ENCODE measurements at regions not wholly inside any gene's neighbourhood (a gene's known extent, or its start where the extent isn't known, plus 50 kb on each side); places are given as distances from the start of the nearest gene placed in this dataset.
"Not testable (repeated sequence)": the region's sequence is repeated elsewhere in the genome, so short reads cannot be mapped to it uniquely, and the experiment has no call there.

DNA sequence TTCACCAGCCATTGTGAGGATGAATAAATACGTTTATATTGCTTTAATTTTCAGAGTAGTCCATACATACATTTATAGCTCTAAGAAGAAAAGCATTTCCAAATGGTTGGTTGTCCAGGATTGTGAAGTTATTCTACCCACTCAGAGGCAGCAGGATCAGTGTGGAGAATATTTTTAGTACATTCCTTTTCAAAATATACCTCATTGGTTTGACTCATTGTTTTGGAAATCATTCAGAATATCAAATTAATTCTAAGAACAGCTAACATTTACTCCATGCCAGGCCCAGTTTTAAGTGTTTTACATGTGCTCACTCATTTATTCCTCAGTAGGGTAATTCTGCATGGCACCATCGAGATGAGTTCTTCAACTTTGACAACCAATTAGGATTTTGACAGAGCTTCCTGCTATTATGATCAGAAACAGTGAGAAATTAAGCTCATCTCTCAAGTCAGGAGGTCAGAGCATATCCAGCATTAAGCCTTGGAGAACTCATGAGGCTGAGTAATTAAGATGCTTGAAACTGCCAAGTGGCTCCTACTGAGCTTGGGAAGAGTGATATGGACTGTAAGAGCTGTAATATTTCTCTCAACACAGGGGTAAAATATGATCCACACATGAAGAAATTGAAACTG lies 153.3 kb upstream of the CLEC14A start:
- DNase-seq (ENCODE audit: low read depth, low spot score) = no peak

- DNase-seq (ENCODE audit: low read depth, low spot score) = no peak
Observed at GRCh38 chr14:38405851-38406635, 150.2 kb upstream of the CLEC14A start.

- no peak for DNase-seq (ENCODE audit: low read depth, low spot score)
Observed at GRCh38 chr14:38404616-38405015, 148.7 kb upstream of the CLEC14A start.

DNA sequence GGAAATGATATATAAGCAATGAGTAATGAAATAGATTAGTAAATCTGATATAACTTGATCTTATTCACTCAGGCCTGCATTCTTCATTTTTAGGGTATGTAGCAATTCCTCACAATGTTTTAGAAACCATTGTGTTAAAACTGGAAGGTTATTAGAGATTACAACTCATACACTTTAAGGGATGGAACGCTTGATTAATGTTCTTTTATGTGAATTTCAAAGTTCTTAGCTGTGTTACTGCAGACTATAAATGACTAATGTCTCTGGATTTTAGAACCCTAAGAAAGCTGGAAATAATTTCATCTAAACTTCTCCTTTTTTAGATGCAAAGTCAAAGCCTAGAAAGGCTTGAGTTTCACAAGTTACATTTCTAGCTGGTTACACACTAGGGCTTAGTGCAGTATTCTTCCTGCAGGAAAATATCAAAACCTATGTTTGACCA lies 148.2 kb upstream of the CLEC14A start:
- DNase-seq (ENCODE audit: low read depth, low spot score) = no peak

DNA sequence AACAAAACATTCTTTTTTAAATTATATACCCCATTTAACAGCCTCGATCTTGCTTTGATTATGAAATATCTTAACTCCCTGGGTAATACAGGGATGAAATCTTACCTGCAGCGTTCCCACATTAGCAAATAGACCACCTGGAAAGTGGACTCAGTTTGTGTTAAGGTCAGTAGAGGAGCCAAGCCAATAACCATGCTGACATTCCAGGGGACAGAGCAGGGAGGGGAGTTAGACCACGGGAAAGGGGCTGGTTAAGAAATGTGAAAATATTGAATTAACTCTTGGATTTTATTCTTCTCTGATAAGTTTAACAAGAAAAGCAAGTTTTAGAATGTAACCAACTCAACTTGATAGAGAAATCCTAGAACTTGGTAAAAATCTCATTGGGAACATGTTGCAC lies 144.9 kb upstream of the CLEC14A start:
- DNase-seq (ENCODE audit: low read depth, low spot score) = no peak

GRCh38 chr14:38399652-38400051 lies 143.8 kb upstream of the CLEC14A start:
- DNase-seq (ENCODE audit: low read depth, low spot score) = no peak

DNA sequence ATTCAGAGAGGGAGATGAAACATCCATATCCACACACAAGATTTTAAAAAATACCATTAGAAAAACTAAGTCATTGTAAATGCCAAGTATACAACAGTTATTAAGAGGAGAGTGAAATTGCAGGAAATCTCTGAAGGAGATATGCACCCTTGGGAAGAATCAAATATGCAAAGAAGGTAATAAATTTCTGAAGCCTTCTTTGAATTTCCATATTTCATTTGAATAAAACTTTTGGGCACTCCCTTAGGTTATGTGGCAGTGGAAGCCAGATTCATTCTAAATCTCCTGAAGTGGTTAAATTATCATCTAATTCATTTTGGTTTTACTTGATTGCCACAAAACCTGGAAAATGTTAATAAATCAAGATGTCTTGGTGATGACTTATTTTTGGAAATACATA lies 138.9 kb upstream of the CLEC14A start:
- DNase-seq (ENCODE audit: low read depth, low spot score) = no peak

DNA sequence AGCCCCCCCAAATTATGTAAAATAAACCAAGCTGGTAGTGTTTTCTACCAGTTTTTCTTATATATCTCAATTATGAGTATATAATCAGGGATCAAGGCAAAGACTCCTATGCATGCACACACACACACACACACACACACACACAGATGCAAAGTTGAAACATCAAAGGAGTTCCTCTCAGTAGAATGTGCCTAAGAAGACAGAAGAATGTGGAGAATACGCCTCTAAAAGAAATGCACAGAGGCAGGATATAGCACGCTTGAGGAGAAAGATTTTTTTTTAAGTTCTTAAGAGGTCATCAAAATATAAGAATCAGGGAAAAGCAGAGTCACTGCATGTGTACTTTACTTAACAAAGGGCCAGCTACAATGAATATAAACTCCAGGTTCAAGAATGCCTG lies 138.2 kb upstream of the CLEC14A start:
- no peak for DNase-seq (ENCODE audit: low read depth, low spot score)

- DNase-seq (ENCODE audit: low read depth, low spot score) = peak; percentile 12
Observed at GRCh38 chr14:38391334-38391733, 135.4 kb upstream of the CLEC14A start.

GRCh38 chr14:38389681-38390080 lies 133.8 kb upstream of the CLEC14A start:
- no peak for DNase-seq (ENCODE audit: low read depth, low spot score)

DNA sequence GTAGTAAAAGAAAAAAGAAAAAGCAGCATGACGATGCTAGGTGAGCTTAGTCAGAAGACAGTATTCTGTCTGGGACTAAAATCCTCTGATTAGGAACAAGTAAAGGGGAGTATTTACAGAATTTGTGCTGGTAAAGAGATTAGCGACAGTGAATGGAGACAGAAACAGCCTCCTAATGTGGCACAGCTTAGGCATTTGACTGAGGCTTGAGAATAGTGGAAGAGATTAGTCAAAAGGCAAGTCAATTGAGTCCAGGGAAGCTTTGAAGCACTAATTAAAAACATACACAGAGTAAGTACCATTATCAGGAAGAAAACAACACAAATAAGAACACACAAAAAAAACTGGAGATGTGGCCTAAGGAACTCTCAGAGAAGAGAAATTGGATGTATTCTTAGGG lies 131.9 kb upstream of the CLEC14A start:
- no peak for DNase-seq (ENCODE audit: low read depth, low spot score)

DNA sequence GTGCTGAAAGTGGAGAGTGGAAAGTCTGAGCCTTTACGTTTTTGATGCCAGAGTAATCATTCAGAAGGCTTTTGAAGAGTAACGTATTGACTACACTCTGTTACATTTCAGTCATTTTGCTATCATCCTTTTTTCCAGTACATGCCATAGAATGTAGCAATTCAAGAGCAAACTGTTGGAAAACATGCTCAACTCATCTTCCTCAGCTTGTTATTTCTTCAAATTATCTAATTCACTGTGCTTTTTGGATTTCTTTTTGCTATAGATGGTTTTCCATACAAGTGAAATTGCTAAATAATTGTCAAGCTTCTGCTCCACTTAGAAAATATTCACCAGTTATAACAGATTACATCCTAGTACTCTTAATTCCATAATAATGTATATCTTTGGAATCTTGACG lies 129.9 kb upstream of the CLEC14A start:
- no peak for DNase-seq (ENCODE audit: low read depth, low spot score)

DNA sequence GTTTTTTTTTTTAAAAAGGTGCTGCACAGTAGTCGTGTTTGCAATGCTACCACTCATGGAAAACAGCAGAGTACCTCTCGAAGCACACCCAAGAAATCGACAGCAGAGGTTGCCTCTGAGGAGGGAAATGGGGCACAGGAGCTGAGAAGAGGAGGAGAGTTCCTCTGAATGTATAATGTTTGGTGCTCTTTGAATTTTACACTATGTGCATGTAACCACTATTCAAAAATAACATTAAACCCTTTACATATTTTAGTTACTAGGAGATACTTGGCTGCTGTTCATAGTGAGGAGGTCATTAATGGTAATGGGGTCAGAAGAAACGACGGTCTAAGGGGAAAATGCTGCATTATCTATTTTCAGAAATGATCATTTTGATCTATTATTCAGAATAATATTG lies 129.4 kb upstream of the CLEC14A start:
- DNase-seq (ENCODE audit: low read depth, low spot score) = no peak

- DNase-seq (ENCODE audit: low read depth, low spot score) = no peak
Observed at GRCh38 chr14:38384741-38385140, 128.8 kb upstream of the CLEC14A start.

DNA sequence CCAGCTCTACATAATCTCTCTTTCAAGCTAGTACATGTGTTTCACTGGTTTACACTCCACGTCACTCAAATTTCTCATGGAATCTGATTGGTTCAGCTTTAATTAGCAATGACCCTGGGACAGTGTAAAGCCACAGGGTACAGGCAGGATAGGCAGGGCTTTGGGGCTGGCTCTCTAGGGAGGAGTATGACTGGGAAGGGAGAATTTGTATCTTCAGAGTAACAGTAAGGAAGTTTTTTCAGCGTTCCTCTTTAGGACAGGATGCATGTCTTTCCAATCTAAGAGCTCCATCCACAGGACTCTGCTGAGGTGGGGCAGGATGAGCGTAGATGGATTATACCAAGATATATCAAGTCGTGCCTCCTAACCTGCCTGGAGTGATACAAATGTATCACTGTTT lies 112.0 kb upstream of the CLEC14A start:
- no peak for DNase-seq (ENCODE audit: low read depth, low spot score)

DNA sequence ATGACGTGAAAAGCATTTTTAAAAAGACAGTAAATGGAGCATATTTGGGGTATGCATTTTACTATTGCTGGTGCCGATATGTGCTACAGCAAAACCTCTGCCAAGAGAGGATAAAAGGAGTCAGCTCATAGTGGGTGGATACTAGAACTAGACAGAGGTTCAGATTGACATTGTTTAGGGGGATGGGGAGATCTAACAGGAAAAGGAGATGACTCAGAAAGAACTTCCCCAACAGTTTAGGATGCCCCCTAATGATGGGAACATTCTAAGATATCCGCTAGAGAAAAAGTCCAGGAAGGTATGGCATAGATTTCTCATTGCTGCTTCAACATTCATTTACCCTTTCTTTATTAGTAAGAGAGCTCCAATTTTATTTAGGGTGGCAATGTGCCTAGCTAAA lies 110.5 kb upstream of the CLEC14A start:
- DNase-seq (ENCODE audit: low read depth, low spot score) = no peak

GRCh38 chr14:38363217-38363616 lies 107.3 kb upstream of the CLEC14A start:
- DNase-seq (ENCODE audit: low read depth, low spot score) = no peak

- peak; percentile 31 for DNase-seq (ENCODE audit: low read depth, low spot score)
Observed at GRCh38 chr14:38357557-38357956, 101.7 kb upstream of the CLEC14A start.

- DNase-seq (ENCODE audit: low read depth, low spot score) = not testable (repeated sequence)
Observed at GRCh38 chr14:38355473-38355872, 99.6 kb upstream of the CLEC14A start.

- no peak for DNase-seq (ENCODE audit: low read depth, low spot score)
Observed at GRCh38 chr14:38350102-38350501, 94.2 kb upstream of the CLEC14A start.

DNA sequence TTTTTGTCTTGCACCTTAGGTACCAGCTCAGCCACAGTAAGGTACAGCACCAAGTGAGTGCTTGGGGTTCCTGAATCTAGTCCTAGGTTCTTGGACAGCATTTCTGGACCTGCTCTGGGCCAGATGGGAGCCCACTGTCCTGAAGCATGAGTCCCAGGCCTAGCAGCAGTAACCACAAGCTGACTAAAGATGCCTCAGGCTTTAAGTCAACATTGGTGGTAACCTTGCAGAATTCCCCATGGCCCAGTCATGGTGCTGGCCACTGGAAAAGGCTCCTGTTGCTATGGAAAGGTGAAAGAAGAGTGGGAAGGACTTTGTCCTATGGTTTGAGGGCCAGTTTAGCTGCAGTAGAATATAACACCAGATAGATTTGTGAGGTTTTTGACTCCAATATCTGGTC lies 86.9 kb upstream of the CLEC14A start:
- no peak for DNase-seq (ENCODE audit: low read depth, low spot score)

DNA sequence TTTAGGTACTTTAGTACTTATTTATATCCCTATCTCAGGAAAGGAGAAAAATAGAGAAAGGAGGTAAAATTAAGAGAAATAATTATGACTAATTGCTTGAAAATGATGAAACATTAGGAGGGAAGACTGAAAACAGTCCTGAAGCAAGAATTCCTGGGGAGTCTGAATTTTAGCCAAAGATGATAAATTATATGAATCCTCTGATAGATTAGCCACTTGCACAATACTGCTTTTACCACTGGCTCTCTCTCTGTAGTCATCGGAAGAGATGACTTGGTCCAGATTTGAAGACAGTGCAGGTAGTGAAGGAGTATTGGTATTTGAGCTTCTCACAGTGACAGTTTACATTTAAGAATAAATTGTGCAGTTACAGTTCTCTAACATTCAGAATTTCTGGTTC lies 83.8 kb upstream of the CLEC14A start:
- no peak for DNase-seq (ENCODE audit: low read depth, low spot score)

DNA sequence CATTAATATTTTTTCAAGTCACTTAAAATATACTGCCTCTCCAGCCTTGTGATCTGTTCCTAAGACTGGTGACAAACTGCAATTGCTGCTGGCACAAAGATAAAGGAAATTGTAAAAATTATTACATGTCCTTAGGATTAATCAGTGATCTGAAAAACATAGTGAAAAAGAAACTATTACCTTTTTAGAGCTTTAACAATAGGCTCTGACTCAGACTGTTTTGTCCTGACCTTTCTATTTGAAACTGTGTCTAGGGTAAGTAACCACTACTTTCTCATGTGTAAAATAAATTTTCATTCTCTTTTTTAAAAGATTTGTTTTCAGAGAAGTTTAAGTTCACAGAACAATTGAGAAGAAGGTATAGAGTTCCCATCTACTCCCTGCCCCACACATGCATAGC lies 80.4 kb upstream of the CLEC14A start:
- no peak for DNase-seq (ENCODE audit: low read depth, low spot score)
